ENCODE measurements at regions not wholly inside any gene's neighbourhood (a gene's known extent, or its start where the extent isn't known, plus 50 kb on each side); places are given as distances from the start of the nearest gene placed in this dataset.

DNA sequence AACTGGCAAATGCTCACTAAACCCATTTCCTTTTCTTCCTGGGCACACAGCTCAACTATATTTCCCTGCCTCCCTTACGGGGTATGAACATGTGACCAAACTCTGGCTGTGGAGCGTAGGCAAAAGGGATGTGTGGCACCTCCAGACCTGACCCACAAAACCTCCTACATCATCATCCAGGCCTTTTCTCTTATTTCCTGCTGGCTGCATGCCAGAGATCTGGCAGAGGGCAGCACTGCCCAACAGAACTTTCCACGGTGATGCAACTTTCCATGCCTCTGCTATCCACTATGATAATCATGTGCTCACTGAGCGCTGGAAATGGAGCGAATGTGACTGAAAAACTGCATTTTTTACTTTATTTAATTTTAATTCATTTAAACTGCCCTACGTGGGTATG lies 99.6 kb upstream of the CACNA1E start:
- Histone ChIP-seq H3K36me3 (ENCODE audit: control insufficient read depth, insufficient read depth, low read length) (no peaks in the 10 kb centered on the region), H3K4me3 (ENCODE audit: low read depth, low read length) (no peak overlapping the region), H3K27me3 (ENCODE audit: control insufficient read depth, insufficient read depth, low read length) (no peaks in the 10 kb centered on the region)
- CTCF ChIA-PET = interaction anchor here (1.4 kb wide), 1 partner anchor 41 kb away, joined by 3 read pairs; no protein-coding TSS in a partner anchor
- DNase-seq (ENCODE audit: low read depth) = no peak
- POLR2A ChIA-PET = no interaction called here
- TF ChIP-seq CTCF (IDR thresholded peaks at IDR 0.05; ENCODE audit: insufficient read depth, low read depth, low read length) = no peak

DNA sequence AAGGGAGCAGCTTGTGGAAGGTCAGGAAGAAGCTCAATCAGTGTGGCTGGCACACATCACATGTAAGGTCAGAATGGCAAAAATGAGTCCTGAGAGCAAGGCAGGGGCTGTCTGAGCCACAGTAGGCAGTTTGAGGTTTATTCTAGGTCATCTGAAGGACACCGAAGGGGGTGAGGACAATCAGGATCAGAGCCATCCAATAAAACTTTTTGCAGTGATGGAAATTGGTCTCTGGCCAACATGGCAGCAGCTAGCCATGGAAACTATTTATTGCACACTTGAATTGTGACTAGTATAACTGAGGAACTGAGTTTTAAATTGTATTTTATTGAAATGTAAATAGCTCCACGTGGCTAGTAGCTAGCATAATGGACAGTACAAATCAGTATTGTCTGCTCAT lies 97.0 kb upstream of the CACNA1E start:
- Histone ChIP-seq H3K4me3 (ENCODE audit: low read depth, low read length) (no peak overlapping the region), H3K36me3 (ENCODE audit: control insufficient read depth, insufficient read depth, low read length) (no peaks in the 10 kb centered on the region), H3K27me3 (ENCODE audit: control insufficient read depth, insufficient read depth, low read length) (no peaks in the 10 kb centered on the region)
- no peak for DNase-seq (ENCODE audit: low read depth)
- ChIA-PET CTCF (no interaction called here), POLR2A (no interaction called here)
- TF ChIP-seq CTCF (IDR thresholded peaks at IDR 0.05; ENCODE audit: insufficient read depth, low read depth, low read length) = no peak

- no peak for DNase-seq (ENCODE audit: low read depth)
- Histone ChIP-seq H3K36me3 (ENCODE audit: control insufficient read depth, insufficient read depth, low read length) (no peaks in the 10 kb centered on the region), H3K27me3 (ENCODE audit: control insufficient read depth, insufficient read depth, low read length) (no peaks in the 10 kb centered on the region), H3K4me3 (ENCODE audit: low read depth, low read length) (no peak overlapping the region)
- no peak for TF ChIP-seq CTCF (IDR thresholded peaks at IDR 0.05; ENCODE audit: insufficient read depth, low read depth, low read length)
- CTCF ChIA-PET = no interaction called here
- POLR2A ChIA-PET = no interaction called here
Measured at GRCh38 chr1:181386951-181387350, 96.4 kb upstream of the CACNA1E start.

GRCh38 chr1:181387702-181388101 lies 95.6 kb upstream of the CACNA1E start:
- Histone ChIP-seq H3K4me3 (ENCODE audit: low read depth, low read length) (no peak overlapping the region), H3K36me3 (ENCODE audit: control insufficient read depth, insufficient read depth, low read length) (no peaks in the 10 kb centered on the region), H3K27me3 (ENCODE audit: control insufficient read depth, insufficient read depth, low read length) (no peaks in the 10 kb centered on the region)
- ChIA-PET CTCF (no interaction called here), POLR2A (no interaction called here)
- no peak for TF ChIP-seq CTCF (IDR thresholded peaks at IDR 0.05; ENCODE audit: insufficient read depth, low read depth, low read length)
- no peak for DNase-seq (ENCODE audit: low read depth)

DNA sequence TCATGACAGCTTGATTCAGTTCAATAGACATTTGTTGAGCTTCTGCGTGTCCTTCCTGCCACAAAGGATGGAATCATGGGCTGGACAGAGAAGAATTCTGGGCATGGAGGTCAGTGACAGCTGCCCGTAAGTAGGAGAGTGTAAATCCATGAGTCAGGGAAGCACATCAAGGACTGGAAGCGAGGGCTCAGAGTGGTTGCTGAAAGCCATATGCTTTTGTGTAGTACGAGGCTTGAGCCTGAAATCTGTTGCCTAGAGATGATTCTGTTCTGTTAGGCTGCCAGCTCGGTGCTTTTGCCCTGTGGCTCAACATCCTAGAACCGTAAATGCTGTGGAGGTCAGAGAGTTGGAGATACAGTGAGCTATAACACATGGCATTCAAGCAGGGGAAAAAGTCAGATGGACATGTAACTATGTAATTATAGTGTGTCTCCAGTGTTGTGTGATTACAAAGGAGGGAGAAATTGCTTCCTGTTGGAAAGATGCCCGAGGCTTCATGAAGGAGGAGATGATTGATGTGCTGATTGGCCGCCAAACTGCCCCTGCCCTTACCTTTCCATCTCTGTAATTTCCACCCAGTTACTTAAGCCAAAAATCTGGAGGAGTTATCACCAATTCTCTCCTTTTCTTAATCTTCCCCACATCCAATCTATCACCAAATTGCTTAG lies 92.8 kb upstream of the CACNA1E start:
- ChIA-PET CTCF (interaction anchor here (1.7 kb wide), 1 partner anchor 9 kb away, joined by 4 read pairs; no protein-coding TSS in a partner anchor), POLR2A (no interaction called here)

More for the DNA sequence above, 92.8 kb upstream of the CACNA1E start:
- TF ChIP-seq CTCF (IDR thresholded peaks at IDR 0.05; ENCODE audit: insufficient read depth, low read depth, low read length) = no peak
- DNase-seq (ENCODE audit: low read depth) = no peak
- no peaks in the 10 kb centered on the region for H3K27me3 ChIP-seq (ENCODE audit: control insufficient read depth, insufficient read depth, low read length)
- H3K4me3 ChIP-seq (ENCODE audit: low read depth, low read length) = no peak overlapping the region
- no peaks in the 10 kb centered on the region for H3K36me3 ChIP-seq (ENCODE audit: control insufficient read depth, insufficient read depth, low read length)

All from BJ (cell line).